ENCODE measurements at regions not wholly inside any gene's neighbourhood (a gene's known extent, or its start where the extent isn't known, plus 50 kb on each side); places are given as distances from the start of the nearest gene placed in this dataset.
"Not testable (repeated sequence)": the region's sequence is repeated elsewhere in the genome, so short reads cannot be mapped to it uniquely, and the experiment has no call there.

GRCh38 chr14:105774585-105775348 lies 248.4 kb downstream of the TMEM121 start:
- TF ChIP-seq CTCF (IDR thresholded peaks at IDR 0.05); EP300 (IDR thresholded peaks at IDR 0.05; ENCODE audit: low read depth); POLR2A (IDR thresholded peaks at IDR 0.05); POLR2AphosphoS5 (IDR thresholded peaks at IDR 0.05): not testable (repeated sequence)
